CD14-positive monocyte (primary cell): ENCODE measurements at regions not wholly inside any gene's neighbourhood (a gene's known extent, or its start where the extent isn't known, plus 50 kb on each side); places are given as distances from the start of the nearest gene placed in this dataset.
"Not testable (repeated sequence)": the region's sequence is repeated elsewhere in the genome, so short reads cannot be mapped to it uniquely, and the experiment has no call there.

Experiments used
- DNase-seq, 3 donors: peaks; one replicate each; pipeline ENCODE4 v3.0.0-alpha.2; 2011 to 2022
- H2AFZ ChIP-seq: 2 replicates; pipeline ENCODE4 v1.6.0; 2012; ENCODE audit warnings: mild to moderate bottlenecking, low read depth, low read length, inconsistent platforms; ENCODE audit not compliant: insufficient read depth, poor library complexity, severe bottlenecking
- H3K27ac ChIP-seq, 2 donors: 1 replicate in 1 of 2; 2 replicates in 1 of 2; pipeline ENCODE4 v1.5.1; 2012 to 2013; ENCODE audit warnings: low read length in 2 of 2, control low read depth in 1 of 2, inconsistent platforms in 1 of 2, low read depth in 1 of 2, mild to moderate bottlenecking in 1 of 2
- H3K27me3 ChIP-seq, 2 donors: one replicate each; pipeline versions ENCODE4 v1.6.0 to v1.6.1; 2011 to 2013; ENCODE audit warnings: low read length in 2 of 2; ENCODE audit not compliant: control insufficient read depth in 2 of 2, insufficient read depth in 2 of 2
- H3K36me3 ChIP-seq, 2 donors: replicated peaks in 1 of 2; 1 replicate in 1 of 2; 2 replicates in 1 of 2; pipeline versions ENCODE4 v1.5.1 to v1.6.1; 2012 to 2013; ENCODE audit warnings: low read length in 2 of 2, control low read depth in 1 of 2, inconsistent platforms in 1 of 2, mild to moderate bottlenecking in 1 of 2; ENCODE audit not compliant: insufficient read depth in 2 of 2, control insufficient read depth in 1 of 2
- H3K4me1 ChIP-seq, 2 donors: 1 replicate in 1 of 2; 2 replicates in 1 of 2; pipeline versions ENCODE4 v1.5.1 to v1.6.1; 2012 to 2013; ENCODE audit warnings: low read length in 2 of 2, control low read depth in 1 of 2, inconsistent platforms in 1 of 2, mild to moderate bottlenecking in 1 of 2, moderate library complexity in 1 of 2; ENCODE audit not compliant: insufficient read depth in 2 of 2, control insufficient read depth in 1 of 2
- H3K4me2 ChIP-seq: replicated peaks from 2 replicates; pipeline ENCODE3; 2012; ENCODE audit warnings: low read length, moderate library complexity, mild to moderate bottlenecking; ENCODE audit not compliant: poor library complexity, severe bottlenecking; ENCODE audit errors: extremely low read depth
- H3K4me3 ChIP-seq, 3 experiments: fragments of 200-600 bp in 1 of 3; sonication (generic) in 1 of 3; replicated peaks in 1 of 3; 1 replicate in 2 of 3; 2 replicates in 1 of 3; pipeline ENCODE4 v1.5.1; 2011 to 2013; ENCODE audit warnings: low read length in 3 of 3, mild to moderate bottlenecking in 3 of 3, control low read depth in 2 of 3, low read depth in 2 of 3, inconsistent platforms in 1 of 3, moderate library complexity in 1 of 3
- H3K79me2 ChIP-seq: 2 replicates; pipeline ENCODE4 v1.6.0; 2012; ENCODE audit warnings: mild to moderate bottlenecking, control low read depth, inconsistent platforms, low read length, moderate library complexity; ENCODE audit not compliant: insufficient read depth
- H3K9ac ChIP-seq: 2 replicates; pipeline ENCODE4 v1.6.0; 2017; ENCODE audit warnings: low read length, mild to moderate bottlenecking; ENCODE audit not compliant: insufficient read depth, poor library complexity, severe bottlenecking
- H3K9me3 ChIP-seq, 2 donors: replicated peaks in 1 of 2; 1 replicate in 1 of 2; 2 replicates in 1 of 2; pipeline versions ENCODE4 v1.5.1 to v1.6.1; 2012 to 2013; ENCODE audit warnings: low read length in 2 of 2, control low read depth in 1 of 2; ENCODE audit not compliant: control insufficient read depth in 1 of 2, insufficient read depth in 1 of 2
- H4K20me1 ChIP-seq: 2 replicates; pipeline ENCODE4 v1.6.0; 2012; ENCODE audit warnings: mild to moderate bottlenecking, low read length, control low read depth, moderate library complexity; ENCODE audit not compliant: insufficient read depth
- H3K27ac Mint-ChIP-seq, 7 donors: one replicate each; pipeline ENCODE4 v1.8.0; 2020; ENCODE audit warnings: mild to moderate bottlenecking in 7 of 7, mixed read lengths in 7 of 7, moderate library complexity in 6 of 7, inconsistent platforms in 2 of 7
- H3K27me3 Mint-ChIP-seq, 3 donors: one replicate each; pipeline ENCODE4 v1.8.0; 2021 to 2022; ENCODE audit warnings: low read depth in 3 of 3, mild to moderate bottlenecking in 3 of 3, mixed read lengths in 3 of 3, moderate library complexity in 3 of 3, inconsistent platforms in 1 of 3
- H3K36me3 Mint-ChIP-seq, 2 donors: one replicate each; pipeline ENCODE4 v1.8.0; 2020; ENCODE audit warnings: mixed read lengths in 2 of 2, inconsistent platforms in 1 of 2, mild to moderate bottlenecking in 1 of 2
- H3K4me1 Mint-ChIP-seq: one replicate; pipeline ENCODE4 v1.8.0; 2020; ENCODE audit warnings: mild to moderate bottlenecking, mixed read lengths
- H3K4me3 Mint-ChIP-seq, 2 donors: one replicate each; pipeline ENCODE4 v1.8.0; 2020; ENCODE audit warnings: mild to moderate bottlenecking in 2 of 2, mixed read lengths in 2 of 2, moderate library complexity in 1 of 2
- H3K9me3 Mint-ChIP-seq, 7 donors: one replicate each; pipeline ENCODE4 v1.8.0; 2020 to 2022; ENCODE audit warnings: mixed read lengths in 7 of 7, mild to moderate bottlenecking in 6 of 7, moderate library complexity in 6 of 7, inconsistent platforms in 2 of 7
- CTCF ChIP-seq: fragments of 200-600 bp; IDR thresholded peaks from one replicate; pipeline ENCODE4 v1.8.0; 2022; ENCODE audit warnings: antibody characterized with exemption, mild to moderate bottlenecking
- WGBS: methylation state at CpG from one replicate; pipeline ENCODE4 v1.1.5; 2013; ENCODE audit warnings: missing lambda C conversion rate; ENCODE audit not compliant: insufficient coverage; 5-methylcytosine and 5-hydroxymethylcytosine counted together
- intact Hi-C, 2 donors: fragments of 100-400 bp; cut with micrococcal nuclease; formaldehyde crosslinking; loops; one replicate each; pipeline versions ENCODE4 v1.15.0 to v1.15.1; 2023

GRCh38 chr7:57646901-57647246, 196.9 kb downstream of the ZNF716 start:
- no peak for TF ChIP-seq CTCF
- Mint-ChIP-seq H3K27me3 (no peaks in the 10 kb centered on the region), H3K9me3 (peaks cover 40 to 85% (median 77%) of the 10 kb centered on the region in 7 donors), H3K36me3 (no peaks in the 10 kb centered on the region), H3K27ac (no peak overlapping the region), H3K4me3 (no peak overlapping the region), H3K4me1 (no peaks in the 10 kb centered on the region)
- Histone ChIP-seq H4K20me1 (no peaks in the 10 kb centered on the region), H3K9me3 (peaks cover 76 to 94% of the 10 kb centered on the region in 2 donors), H3K4me1 (no peaks in the 10 kb centered on the region), H2AFZ (no peak overlapping the region), H3K4me3 (no peak overlapping the region), H3K27me3 (no peaks in the 10 kb centered on the region), H3K27ac (no peak overlapping the region), H3K79me2 (no peaks in the 10 kb centered on the region), H3K9ac (no peak overlapping the region), H3K4me2 (no peak overlapping the region), H3K36me3 (no peaks in the 10 kb centered on the region)
- WGBS: 91% methylated on average over 23 of the region's 24 CpGs
- no peak for DNase-seq
- intact Hi-C loops: no loop called here

GRCh38 chr7:57650401-57650800, 200.4 kb downstream of the ZNF716 start:
- H3K27ac Mint-ChIP-seq, H3K4me1 Mint-ChIP-seq, H3K27me3 ChIP-seq, H3K4me2 ChIP-seq, H3K4me3 ChIP-seq, H3K36me3 ChIP-seq, H2AFZ ChIP-seq, intact Hi-C loops, H3K79me2 ChIP-seq, H3K4me1 ChIP-seq, H3K36me3 Mint-ChIP-seq, H3K27ac ChIP-seq, H3K9ac ChIP-seq, H3K4me3 Mint-ChIP-seq, H3K27me3 Mint-ChIP-seq, H4K20me1 ChIP-seq, DNase-seq: not testable (repeated sequence)
- H3K9me3 ChIP-seq: peaks cover 94 to 99% of the 10 kb centered on the region in 2 donors
- 90% methylated on average over 14 of the region's 17 CpGs for WGBS
- peaks cover 56 to 92% (median 89%) of the 10 kb centered on the region in 7 donors for H3K9me3 Mint-ChIP-seq
